ENCODE measurements at regions not wholly inside any gene's neighbourhood (a gene's known extent, or its start where the extent isn't known, plus 50 kb on each side); places are given as distances from the start of the nearest gene placed in this dataset.

DNA sequence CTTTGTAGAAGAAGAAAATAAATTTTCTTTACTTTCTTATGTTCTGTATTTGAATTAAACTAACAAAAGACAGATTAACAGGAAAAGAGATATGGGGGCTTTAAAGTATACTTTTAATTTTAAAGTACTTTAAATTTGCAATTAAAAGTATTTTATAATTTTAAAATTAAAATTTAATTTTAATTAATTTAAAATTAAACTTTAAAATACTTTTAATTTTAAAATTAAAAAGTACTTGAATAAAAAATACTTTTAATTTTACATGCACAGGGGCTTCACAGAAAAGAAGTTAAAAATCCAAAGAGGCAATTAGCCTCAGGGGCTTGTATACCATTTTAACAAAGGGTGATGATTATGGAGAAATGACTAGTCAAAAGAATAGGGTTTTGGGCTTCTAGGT is 420.5 kb upstream of the TGFBR2 start:
- TF ChIP-seq, protein P1, sequence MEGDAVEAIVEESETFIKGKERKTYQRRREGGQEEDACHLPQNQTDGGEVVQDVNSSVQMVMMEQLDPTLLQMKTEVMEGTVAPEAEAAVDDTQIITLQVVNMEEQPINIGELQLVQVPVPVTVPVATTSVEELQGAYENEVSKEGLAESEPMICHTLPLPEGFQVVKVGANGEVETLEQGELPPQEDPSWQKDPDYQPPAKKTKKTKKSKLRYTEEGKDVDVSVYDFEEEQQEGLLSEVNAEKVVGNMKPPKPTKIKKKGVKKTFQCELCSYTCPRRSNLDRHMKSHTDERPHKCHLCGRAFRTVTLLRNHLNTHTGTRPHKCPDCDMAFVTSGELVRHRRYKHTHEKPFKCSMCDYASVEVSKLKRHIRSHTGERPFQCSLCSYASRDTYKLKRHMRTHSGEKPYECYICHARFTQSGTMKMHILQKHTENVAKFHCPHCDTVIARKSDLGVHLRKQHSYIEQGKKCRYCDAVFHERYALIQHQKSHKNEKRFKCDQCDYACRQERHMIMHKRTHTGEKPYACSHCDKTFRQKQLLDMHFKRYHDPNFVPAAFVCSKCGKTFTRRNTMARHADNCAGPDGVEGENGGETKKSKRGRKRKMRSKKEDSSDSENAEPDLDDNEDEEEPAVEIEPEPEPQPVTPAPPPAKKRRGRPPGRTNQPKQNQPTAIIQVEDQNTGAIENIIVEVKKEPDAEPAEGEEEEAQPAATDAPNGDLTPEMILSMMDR (IDR thresholded peaks at IDR 0.05): no peak
- TF ChIP-seq ZFX (IDR thresholded peaks at IDR 0.05; ENCODE audit: borderline replicate concordance): no peak

Measured in 22Rv1 (cell line).